ENCODE measurements at regions not wholly inside any gene's neighbourhood (a gene's known extent, or its start where the extent isn't known, plus 50 kb on each side); places are given as distances from the start of the nearest gene placed in this dataset.

- ATAC-seq (no peak), DNase-seq (no peak)
- Histone ChIP-seq H3K9me3 (no peaks in the 10 kb centered on the region), H3K4me3 (no peak overlapping the region), H3K27ac (no peak overlapping the region), H3K36me3 (replicated peaks in 1 of 2; ENCODE audit: insufficient read depth in 1 of 2, low read depth in 2 of 2) (no peaks in the 10 kb centered on the region), H3K4me1 (no peaks in the 10 kb centered on the region), H3K27me3 (no peaks in the 10 kb centered on the region)
- intact Hi-C loops (cut with DNase I) = no loop called here
- TF ChIP-seq POLR2A (IDR thresholded peaks at IDR 0.05) = no peak
- TF ChIP-seq CTCF (IDR thresholded peaks at IDR 0.05) = no peak
- 42% methylated on average over 4 of the region's 4 CpGs for WGBS, 2 donors
These were observed 426.1 kb downstream of the TSHZ3 start for GRCh38 chr19:30923096-30923495.

GRCh38 chr19:30920222-30920621 is 429.0 kb downstream of the TSHZ3 start:
- no peaks in the 10 kb centered on the region for H3K36me3 ChIP-seq (replicated peaks in 1 of 2; ENCODE audit: insufficient read depth in 1 of 2, low read depth in 2 of 2)
- TF ChIP-seq POLR2A (IDR thresholded peaks at IDR 0.05) = no peak
- TF ChIP-seq CTCF (IDR thresholded peaks at IDR 0.05) = no peak
- H3K4me3 ChIP-seq = no peak overlapping the region
- H3K9me3 ChIP-seq = no peaks in the 10 kb centered on the region
- DNase-seq = no peak
- no peak overlapping the region for H3K27ac ChIP-seq
- H3K27me3 ChIP-seq = no peaks in the 10 kb centered on the region
- intact Hi-C loops (cut with DNase I) = no loop called here
- H3K4me1 ChIP-seq = no peaks in the 10 kb centered on the region
- no peak for ATAC-seq
- WGBS, 2 donors = 14 to 20% methylated on average over 11 of the region's 11 CpGs

DNA sequence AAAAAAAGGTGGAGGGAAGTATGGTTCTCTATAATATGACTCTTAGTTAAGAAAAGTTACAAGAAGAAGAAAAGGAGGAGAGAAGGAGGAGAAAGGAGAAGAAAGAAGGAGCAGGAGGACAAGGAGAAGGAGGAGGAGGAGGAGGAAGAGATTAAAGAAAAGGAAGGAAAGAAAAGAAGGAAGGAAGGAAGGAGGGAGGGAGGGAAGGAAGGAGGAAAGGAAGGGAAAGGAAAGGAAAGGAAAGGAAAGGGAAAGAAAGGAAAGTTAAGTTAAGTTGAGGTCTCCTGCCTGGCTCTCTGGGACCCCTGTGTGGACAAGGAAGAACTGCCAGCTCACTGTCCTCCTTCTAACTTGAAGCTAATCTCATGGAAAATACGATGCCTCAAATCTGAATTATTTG is 429.5 kb downstream of the TSHZ3 start:
- WGBS, 2 donors = 5 to 19% methylated on average over 1 of the region's 1 CpG
- Histone ChIP-seq H3K27ac (no peak overlapping the region), H3K36me3 (replicated peaks in 1 of 2; ENCODE audit: insufficient read depth in 1 of 2, low read depth in 2 of 2) (no peaks in the 10 kb centered on the region), H3K4me1 (no peaks in the 10 kb centered on the region), H3K4me3 (no peak overlapping the region), H3K9me3 (no peaks in the 10 kb centered on the region), H3K27me3 (no peaks in the 10 kb centered on the region)
- no peak for DNase-seq
- ATAC-seq = no peak
- intact Hi-C loops (cut with DNase I) = no loop called here
- no peak for TF ChIP-seq POLR2A (IDR thresholded peaks at IDR 0.05)
- no peak for TF ChIP-seq CTCF (IDR thresholded peaks at IDR 0.05)

DNA sequence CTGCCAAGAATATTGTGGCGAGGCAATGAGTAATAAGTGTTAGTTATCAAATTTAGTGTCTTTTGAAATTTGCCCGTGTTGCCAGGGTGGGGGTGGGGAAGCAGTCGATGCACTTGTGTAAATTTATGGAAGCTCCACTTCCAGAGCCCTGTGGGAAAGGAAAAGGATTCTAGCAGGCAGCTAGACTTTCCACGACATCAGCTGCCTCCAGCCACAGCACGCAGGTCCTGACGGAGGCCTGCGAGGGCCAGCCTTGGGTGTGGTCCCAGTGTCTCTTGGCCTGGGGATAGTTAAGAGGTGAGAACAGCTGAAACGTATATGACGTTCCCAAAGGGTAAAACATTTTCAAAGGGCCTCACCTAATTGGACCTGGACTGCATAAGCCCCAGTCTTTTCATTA is 433.0 kb downstream of the TSHZ3 start:
- no peak for ATAC-seq
- Histone ChIP-seq H3K4me3 (no peak overlapping the region), H3K9me3 (no peaks in the 10 kb centered on the region), H3K27me3 (no peaks in the 10 kb centered on the region), H3K27ac (no peak overlapping the region), H3K4me1 (no peaks in the 10 kb centered on the region), H3K36me3 (replicated peaks in 1 of 2; ENCODE audit: insufficient read depth in 1 of 2, low read depth in 2 of 2) (no peaks in the 10 kb centered on the region)
- DNase-seq = no peak
- WGBS, 2 donors = 34 to 57% methylated on average over 8 to 9 of the region's 9 CpGs
- intact Hi-C loops (cut with DNase I) = no loop called here
- TF ChIP-seq CTCF (IDR thresholded peaks at IDR 0.05) (no peak), POLR2A (IDR thresholded peaks at IDR 0.05) (no peak)

GRCh38 chr19:30911491-30911890 is 437.7 kb downstream of the TSHZ3 start:
- intact Hi-C loops (cut with DNase I) = no loop called here
- 44 to 45% methylated on average over 3 of the region's 3 CpGs for WGBS, 2 donors
- no peak for ATAC-seq
- DNase-seq = no peak
- no peaks in the 10 kb centered on the region for H3K4me1 ChIP-seq
- H3K36me3 ChIP-seq (replicated peaks in 1 of 2; ENCODE audit: insufficient read depth in 1 of 2, low read depth in 2 of 2) = no peaks in the 10 kb centered on the region
- no peaks in the 10 kb centered on the region for H3K9me3 ChIP-seq
- H3K27me3 ChIP-seq = no peaks in the 10 kb centered on the region
- no peak for TF ChIP-seq POLR2A (IDR thresholded peaks at IDR 0.05)
- TF ChIP-seq CTCF (IDR thresholded peaks at IDR 0.05) = no peak
- no peak overlapping the region for H3K27ac ChIP-seq
- no peak overlapping the region for H3K4me3 ChIP-seq

Measured in body of pancreas (tissue), 4 donors.